Thoracic aorta (tissue), 2 donors: ENCODE measurements at regions not wholly inside any gene's neighbourhood (a gene's known extent, or its start where the extent isn't known, plus 50 kb on each side); places are given as distances from the start of the nearest gene placed in this dataset.

Experiments
- ATAC-seq: fragments of 150-250 bp; one replicate; pipeline ENCODE4 v1.8.0; 2017; ENCODE audit warnings: low read depth; ENCODE audit not compliant: insufficient number of reproducible peaks, low FRiP score
- DNase-seq: peaks from one replicate; pipeline ENCODE4 v3.0.0-alpha.2; 2020; ENCODE audit warnings: low spot score
- H3K27ac ChIP-seq, 2 donors: fragments of 200-600 bp; sonication (generic); 1 replicate in 1 of 2; 2 replicates in 1 of 2; pipeline ENCODE4 v1.5.1; 2016; ENCODE audit warnings: mild to moderate bottlenecking in 2 of 2, moderate library complexity in 2 of 2
- H3K27me3 ChIP-seq: fragments of 200-600 bp; sonication (generic); replicated peaks from 2 replicates; pipeline ENCODE4 v1.6.0; 2016; ENCODE audit warnings: mild to moderate bottlenecking; ENCODE audit not compliant: insufficient read depth
- H3K36me3 ChIP-seq: fragments of 200-600 bp; sonication (generic); one replicate; pipeline ENCODE4 v1.5.1; 2016
- H3K4me1 ChIP-seq, 2 donors: fragments of 200-600 bp; sonication (generic); 1 replicate in 1 of 2; 2 replicates in 1 of 2; pipeline versions ENCODE4 v1.5.1 to v1.6.0; 2016; ENCODE audit warnings: low read depth in 2 of 2, mild to moderate bottlenecking in 1 of 2; ENCODE audit not compliant: control insufficient read depth in 1 of 2
- H3K4me3 ChIP-seq: fragments of 200-600 bp; sonication (generic); 2 replicates; pipeline ENCODE4 v1.5.1; 2016; ENCODE audit warnings: mild to moderate bottlenecking
- H3K9me3 ChIP-seq: fragments of 200-600 bp; sonication (generic); 2 replicates; pipeline ENCODE4 v1.5.1; 2016
- CTCF ChIP-seq: fragments of 200-600 bp; sonication (generic); IDR thresholded peaks from one replicate; pipeline ENCODE4 v1.5.1; 2019; ENCODE audit warnings: antibody characterized with exemption

GRCh38 chr21:35581640-35582039 lies 478.7 kb downstream of the SETD4 start:
- Histone ChIP-seq H3K4me3 (no peak overlapping the region), H3K27ac (no peak overlapping the region), H3K27me3 (no peaks in the 10 kb centered on the region), H3K4me1 (no peaks in the 10 kb centered on the region), H3K36me3 (no peaks in the 10 kb centered on the region), H3K9me3 (no peaks in the 10 kb centered on the region)
- TF ChIP-seq CTCF: no peak
- ATAC-seq (no peak), DNase-seq (no peak)

- Histone ChIP-seq H3K27ac (no peak overlapping the region), H3K36me3 (no peaks in the 10 kb centered on the region), H3K4me1 (no peaks in the 10 kb centered on the region), H3K27me3 (no peaks in the 10 kb centered on the region), H3K9me3 (no peaks in the 10 kb centered on the region), H3K4me3 (no peak overlapping the region)
- DNase-seq: no peak
- no peak for ATAC-seq
- TF ChIP-seq CTCF: no peak
These were observed 480.6 kb downstream of the SETD4 start for GRCh38 chr21:35579520-35580293.

- Histone ChIP-seq H3K27ac (no peak overlapping the region), H3K27me3 (no peaks in the 10 kb centered on the region), H3K36me3 (no peaks in the 10 kb centered on the region), H3K4me1 (no peaks in the 10 kb centered on the region), H3K9me3 (no peaks in the 10 kb centered on the region), H3K4me3 (no peak overlapping the region)
- no peak for DNase-seq
- TF ChIP-seq CTCF: no peak
- ATAC-seq: no peak
These were observed 481.4 kb downstream of the SETD4 start for GRCh38 chr21:35578831-35579471.

- ATAC-seq: no peak
These were observed 482.0 kb downstream of the SETD4 start for GRCh38 chr21:35578347-35578782.

More at GRCh38 chr21:35578347-35578782, 482.0 kb downstream of the SETD4 start:
- Histone ChIP-seq H3K4me3 (no peak overlapping the region), H3K4me1 (no peaks in the 10 kb centered on the region), H3K36me3 (no peaks in the 10 kb centered on the region), H3K27ac (no peak overlapping the region), H3K27me3 (no peaks in the 10 kb centered on the region), H3K9me3 (no peaks in the 10 kb centered on the region)
- no peak for TF ChIP-seq CTCF
- DNase-seq: no peak
